ENCODE measurements at regions not wholly inside any gene's neighbourhood (a gene's known extent, or its start where the extent isn't known, plus 50 kb on each side); places are given as distances from the start of the nearest gene placed in this dataset.

- Histone ChIP-seq H3K27me3 (ENCODE audit: insufficient read depth, low read length) (no peaks in the 10 kb centered on the region), H3K4me1 (ENCODE audit: insufficient read depth, low read length) (no peaks in the 10 kb centered on the region; the same call in 1 of the 2 replicates), H3K27ac (ENCODE audit: low read length) (no peak overlapping the region), H3K9ac (ENCODE audit: low read depth, low read length) (no peak overlapping the region), H3K4me3 (ENCODE audit: low read length) (no peak overlapping the region), H3K9me3 (ENCODE audit: insufficient read depth, low read depth, low read length) (peaks cover 5% of the 10 kb centered on the region; the same call in 1 of the 2 replicates), H3K36me3 (ENCODE audit: insufficient read depth, low read depth, low read length) (no peaks in the 10 kb centered on the region)
Observed at GRCh38 chr11:11672101-11672500, 50.3 kb upstream of the GALNT18 start.
